ENCODE measurements at regions not wholly inside any gene's neighbourhood (a gene's known extent, or its start where the extent isn't known, plus 50 kb on each side); places are given as distances from the start of the nearest gene placed in this dataset.
A peak's percentile ranks its signal among the peaks of the same experiment; 100 is the strongest.

- Histone ChIP-seq H3K27me3 (ENCODE audit: control insufficient read depth, extremely low read depth, insufficient read depth, low read length) (no peaks in the 10 kb centered on the region), H3K9me1 (ENCODE audit: control insufficient read depth, extremely low read depth, insufficient read depth, low read length) (no peaks in the 10 kb centered on the region), H3K79me2 (ENCODE audit: control insufficient read depth, insufficient read depth, low read length) (no peaks in the 10 kb centered on the region), H3K9ac (ENCODE audit: control insufficient read depth, extremely low read depth, insufficient read depth, low read length) (no peak overlapping the region), H3K4me2 (ENCODE audit: control insufficient read depth, extremely low read depth, insufficient read depth, low read depth, low read length) (peak overlapping the region; percentile 50), H3K36me3 (ENCODE audit: control insufficient read depth in 2 of 2, extremely low read depth in 1 of 2, insufficient read depth in 2 of 2, low read length in 2 of 2) (no peaks in the 10 kb centered on the region), H3K9me3 (ENCODE audit: control insufficient read depth, low read depth, low read length) (no peaks in the 10 kb centered on the region), H4K20me1 (ENCODE audit: control insufficient read depth, extremely low read depth, insufficient read depth, low read length) (no peaks in the 10 kb centered on the region), H2AFZ (ENCODE audit: control insufficient read depth, low read length) (peak overlapping the region; percentile 54), H3K4me1 (ENCODE audit: control insufficient read depth, extremely low read depth, insufficient read depth, low read length) (peaks cover 24% of the 10 kb centered on the region), H3K4me3 (ENCODE audit: control insufficient read depth in 2 of 3, extremely low read depth in 1 of 3, insufficient read depth in 2 of 3, low read depth in 1 of 3, low read length in 3 of 3) (peak overlapping the region in 1 of 3 experiments; percentile 36), H3K27ac (ENCODE audit: control insufficient read depth, insufficient read depth, low read length) (peak overlapping the region; percentile 37)
- dilution Hi-C loops (cut with MboI; ENCODE audit: extremely low pct_ligation_motif_present, low sequenced_read_pairs): no loop called here
- FAIRE-seq (no peak), DNase-seq (ENCODE audit: low read depth, low spot score) (no peak)
- TF ChIP-seq CTCF (optimal IDR thresholded peaks at IDR 0.05 in 1 of 3, IDR thresholded peaks at IDR 0.05 in 1 of 3, conservative IDR thresholded peaks at IDR 0.05 in 1 of 3; ENCODE audit: extremely low read depth in 1 of 3, insufficient read depth in 2 of 3, low read length in 3 of 3) (no peak), EZH2 (IDR thresholded peaks at IDR 0.05; ENCODE audit: low read length) (no peak)
Observed at GRCh38 chr10:61835946-61836887, 65.3 kb upstream of the ARID5B start.

- H3K9me1 ChIP-seq (ENCODE audit: control insufficient read depth, extremely low read depth, insufficient read depth, low read length): no peaks in the 10 kb centered on the region
- H3K27me3 ChIP-seq (ENCODE audit: control insufficient read depth, extremely low read depth, insufficient read depth, low read length): no peaks in the 10 kb centered on the region
- H3K36me3 ChIP-seq (ENCODE audit: control insufficient read depth in 2 of 2, extremely low read depth in 1 of 2, insufficient read depth in 2 of 2, low read length in 2 of 2): no peaks in the 10 kb centered on the region
- peak overlapping the region in 1 of 3 experiments; percentile 36 for H3K4me3 ChIP-seq (ENCODE audit: control insufficient read depth in 2 of 3, extremely low read depth in 1 of 3, insufficient read depth in 2 of 3, low read depth in 1 of 3, low read length in 3 of 3)
- H3K9ac ChIP-seq (ENCODE audit: control insufficient read depth, extremely low read depth, insufficient read depth, low read length): no peak overlapping the region
- peak overlapping the region; percentile 58 for H3K4me2 ChIP-seq (ENCODE audit: control insufficient read depth, extremely low read depth, insufficient read depth, low read depth, low read length)
- H3K27ac ChIP-seq (ENCODE audit: control insufficient read depth, insufficient read depth, low read length): peak overlapping the region; percentile 37
- H3K9me3 ChIP-seq (ENCODE audit: control insufficient read depth, low read depth, low read length): no peaks in the 10 kb centered on the region
- H4K20me1 ChIP-seq (ENCODE audit: control insufficient read depth, extremely low read depth, insufficient read depth, low read length): no peaks in the 10 kb centered on the region
- DNase-seq (ENCODE audit: low read depth, low spot score) (no peak), FAIRE-seq (peak; percentile 39)
- H3K79me2 ChIP-seq (ENCODE audit: control insufficient read depth, insufficient read depth, low read length): no peaks in the 10 kb centered on the region
- TF ChIP-seq CTCF (optimal IDR thresholded peaks at IDR 0.05 in 1 of 3, IDR thresholded peaks at IDR 0.05 in 1 of 3, conservative IDR thresholded peaks at IDR 0.05 in 1 of 3; ENCODE audit: extremely low read depth in 1 of 3, insufficient read depth in 2 of 3, low read length in 3 of 3) (no peak), EZH2 (IDR thresholded peaks at IDR 0.05; ENCODE audit: low read length) (no peak)
- H2AFZ ChIP-seq (ENCODE audit: control insufficient read depth, low read length): no peak overlapping the region
- dilution Hi-C loops (cut with MboI; ENCODE audit: extremely low pct_ligation_motif_present, low sequenced_read_pairs): no loop called here
- H3K4me1 ChIP-seq (ENCODE audit: control insufficient read depth, extremely low read depth, insufficient read depth, low read length): peaks cover 25% of the 10 kb centered on the region
Observed at GRCh38 chr10:61836888-61837754, 64.4 kb upstream of the ARID5B start.
